ENCODE measurements at regions not wholly inside any gene's neighbourhood (a gene's known extent, or its start where the extent isn't known, plus 50 kb on each side); places are given as distances from the start of the nearest gene placed in this dataset.
"Not testable (repeated sequence)": the region's sequence is repeated elsewhere in the genome, so short reads cannot be mapped to it uniquely, and the experiment has no call there.

GRCh38 chr1:99553301-99553700 is 92.6 kb upstream of the PALMD start:
- no peaks in the 10 kb centered on the region for H3K9me3 ChIP-seq
- H3K27ac ChIP-seq, result no peak overlapping the region
- no peaks in the 10 kb centered on the region for H3K27me3 ChIP-seq (replicated peaks; ENCODE audit: insufficient read depth)
- H3K4me1 ChIP-seq (replicated peaks), result no peaks in the 10 kb centered on the region
- no peak for TF ChIP-seq POLR2A (IDR thresholded peaks at IDR 0.05)
- TF ChIP-seq POLR2AphosphoS5 (IDR thresholded peaks at IDR 0.05), result no peak
- no peak for TF ChIP-seq CTCF (IDR thresholded peaks at IDR 0.05)
- 82% methylated on average over 1 of the region's 1 CpG for WGBS
- H3K36me3 ChIP-seq, result no peaks in the 10 kb centered on the region
- intact Hi-C loops (cut with DNase I), result no loop called here
- no peak for DNase-seq (ENCODE audit: low spot score)
- H3K4me3 ChIP-seq, result no peak overlapping the region

DNA sequence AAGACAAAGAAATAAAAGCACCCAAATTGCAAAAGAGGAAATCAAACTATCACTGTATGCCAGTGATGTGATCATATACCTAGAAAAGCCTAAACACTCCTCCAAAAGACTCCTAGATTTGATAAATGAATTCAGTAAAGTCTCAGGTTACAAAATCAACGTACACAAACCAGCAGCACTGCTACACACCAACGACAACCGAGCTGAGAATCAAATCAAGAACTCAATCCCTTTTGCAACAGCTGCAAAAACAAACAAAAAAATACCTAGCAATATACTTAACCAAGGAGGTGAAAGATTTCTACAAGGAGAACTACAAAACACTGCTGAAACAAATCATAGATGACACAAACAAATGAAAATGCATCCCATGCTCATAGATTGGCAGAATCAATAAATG is 92.1 kb upstream of the PALMD start:
- H3K4me1 ChIP-seq (replicated peaks); H3K27me3 ChIP-seq (replicated peaks; ENCODE audit: insufficient read depth); H3K9me3 ChIP-seq; H3K27ac ChIP-seq; H3K4me3 ChIP-seq; intact Hi-C loops (cut with DNase I); H3K36me3 ChIP-seq; DNase-seq (ENCODE audit: low spot score): not testable (repeated sequence)
- 32% methylated on average over 3 of the region's 3 CpGs for WGBS

GRCh38 chr1:99554727-99555126 is 91.2 kb upstream of the PALMD start:
- H3K4me1 ChIP-seq (replicated peaks), result no peaks in the 10 kb centered on the region
- no peaks in the 10 kb centered on the region for H3K36me3 ChIP-seq
- no peak for TF ChIP-seq POLR2A (IDR thresholded peaks at IDR 0.05)
- no peak for TF ChIP-seq CTCF (IDR thresholded peaks at IDR 0.05)
- no peak for TF ChIP-seq POLR2AphosphoS5 (IDR thresholded peaks at IDR 0.05)
- no peak for DNase-seq (ENCODE audit: low spot score)
- 76% methylated on average over 2 of the region's 2 CpGs for WGBS
- no peak overlapping the region for H3K4me3 ChIP-seq
- H3K9me3 ChIP-seq, result no peaks in the 10 kb centered on the region
- H3K27ac ChIP-seq, result no peak overlapping the region
- intact Hi-C loops (cut with DNase I), result no loop called here
- H3K27me3 ChIP-seq (replicated peaks; ENCODE audit: insufficient read depth), result no peaks in the 10 kb centered on the region

GRCh38 chr1:99557546-99558202 is 88.2 kb upstream of the PALMD start:
- Histone ChIP-seq H3K27ac (no peak overlapping the region), H3K36me3 (no peaks in the 10 kb centered on the region), H3K4me1 (replicated peaks) (no peaks in the 10 kb centered on the region), H3K4me3 (no peak overlapping the region), H3K9me3 (no peaks in the 10 kb centered on the region), H3K27me3 (replicated peaks; ENCODE audit: insufficient read depth) (no peaks in the 10 kb centered on the region)
- TF ChIP-seq POLR2A (IDR thresholded peaks at IDR 0.05) (no peak), POLR2AphosphoS5 (IDR thresholded peaks at IDR 0.05) (no peak), CTCF (IDR thresholded peaks at IDR 0.05) (no peak)
- 95% methylated on average over 3 of the region's 3 CpGs for WGBS
- intact Hi-C loops (cut with DNase I), result no loop called here
- DNase-seq (ENCODE audit: low spot score), result no peak

DNA sequence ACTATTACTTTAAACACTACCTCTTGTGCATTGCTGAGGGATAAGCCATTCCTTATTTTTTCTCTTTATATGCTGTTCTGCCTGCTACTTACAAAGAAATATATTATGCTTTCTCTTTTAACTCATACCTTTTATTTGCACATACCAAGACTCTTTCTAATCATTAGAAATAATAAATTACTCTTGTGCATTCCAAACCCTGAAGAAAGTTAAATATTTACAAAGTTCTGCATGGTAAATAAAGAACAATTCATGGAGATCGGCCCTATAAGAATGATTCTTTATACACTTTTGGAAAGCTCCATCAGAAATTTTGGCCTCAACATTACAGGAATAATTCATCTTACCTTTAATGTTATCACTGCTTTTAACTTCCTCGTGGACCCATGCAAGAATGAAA is 86.7 kb upstream of the PALMD start:
- Histone ChIP-seq H3K27me3 (replicated peaks; ENCODE audit: insufficient read depth) (no peaks in the 10 kb centered on the region), H3K9me3 (no peaks in the 10 kb centered on the region), H3K36me3 (no peaks in the 10 kb centered on the region), H3K27ac (no peak overlapping the region), H3K4me3 (no peak overlapping the region), H3K4me1 (replicated peaks) (no peaks in the 10 kb centered on the region)
- 38% methylated on average over 2 of the region's 2 CpGs for WGBS
- DNase-seq (ENCODE audit: low spot score), result no peak
- intact Hi-C loops (cut with DNase I), result no loop called here
- TF ChIP-seq CTCF (IDR thresholded peaks at IDR 0.05) (no peak), POLR2A (IDR thresholded peaks at IDR 0.05) (no peak), POLR2AphosphoS5 (IDR thresholded peaks at IDR 0.05) (no peak)
